DOHH2 (cell line): ENCODE measurements at regions not wholly inside any gene's neighbourhood (a gene's known extent, or its start where the extent isn't known, plus 50 kb on each side); places are given as distances from the start of the nearest gene placed in this dataset.

Experiments
- EZH2phosphoT487 ChIP-seq: fragments of 200-600 bp; sonication (generic); IDR thresholded peaks from 2 replicates; pipeline ENCODE4 v1.6.1; 2017; ENCODE audit warnings: borderline replicate concordance, mild to moderate bottlenecking, antibody characterized with exemption, low read length, moderate library complexity, mixed read lengths
- TF ChIP-seq, protein P1 (sequence below): fragments of 200-600 bp; sonication (generic); IDR thresholded peaks from one replicate; pipeline ENCODE4 v1.5.1; 2014; ENCODE audit warnings: antibody characterized with exemption, mild to moderate bottlenecking, low read depth, low read length; ENCODE audit not compliant: poor library complexity, severe bottlenecking

DNA sequence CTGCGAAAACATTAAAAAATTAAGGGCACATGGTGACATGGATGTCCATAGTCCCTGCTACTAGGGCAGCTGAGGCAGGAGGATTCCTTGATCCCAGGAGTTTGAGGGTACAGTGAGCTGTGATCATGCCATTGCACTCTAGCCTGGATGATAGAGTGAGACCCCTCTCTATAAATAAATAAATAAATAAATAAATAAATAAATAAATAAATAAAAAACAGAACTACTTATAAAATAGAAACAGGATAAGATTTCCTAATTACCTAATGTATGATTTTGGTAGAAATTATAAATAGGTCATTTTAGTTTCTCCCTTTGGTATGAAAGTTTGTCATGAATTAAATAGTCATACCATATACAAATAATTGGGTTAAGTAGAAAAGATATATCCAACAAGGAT is 916.2 kb downstream of the GRIK2 start:
- TF ChIP-seq, protein P1, sequence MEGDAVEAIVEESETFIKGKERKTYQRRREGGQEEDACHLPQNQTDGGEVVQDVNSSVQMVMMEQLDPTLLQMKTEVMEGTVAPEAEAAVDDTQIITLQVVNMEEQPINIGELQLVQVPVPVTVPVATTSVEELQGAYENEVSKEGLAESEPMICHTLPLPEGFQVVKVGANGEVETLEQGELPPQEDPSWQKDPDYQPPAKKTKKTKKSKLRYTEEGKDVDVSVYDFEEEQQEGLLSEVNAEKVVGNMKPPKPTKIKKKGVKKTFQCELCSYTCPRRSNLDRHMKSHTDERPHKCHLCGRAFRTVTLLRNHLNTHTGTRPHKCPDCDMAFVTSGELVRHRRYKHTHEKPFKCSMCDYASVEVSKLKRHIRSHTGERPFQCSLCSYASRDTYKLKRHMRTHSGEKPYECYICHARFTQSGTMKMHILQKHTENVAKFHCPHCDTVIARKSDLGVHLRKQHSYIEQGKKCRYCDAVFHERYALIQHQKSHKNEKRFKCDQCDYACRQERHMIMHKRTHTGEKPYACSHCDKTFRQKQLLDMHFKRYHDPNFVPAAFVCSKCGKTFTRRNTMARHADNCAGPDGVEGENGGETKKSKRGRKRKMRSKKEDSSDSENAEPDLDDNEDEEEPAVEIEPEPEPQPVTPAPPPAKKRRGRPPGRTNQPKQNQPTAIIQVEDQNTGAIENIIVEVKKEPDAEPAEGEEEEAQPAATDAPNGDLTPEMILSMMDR = no peak
- TF ChIP-seq EZH2phosphoT487 = no peak
